ENCODE measurements at regions not wholly inside any gene's neighbourhood (a gene's known extent, or its start where the extent isn't known, plus 50 kb on each side); places are given as distances from the start of the nearest gene placed in this dataset.

- Mint-ChIP-seq H3K36me3 (ENCODE audit: low read depth) (no peaks in the 10 kb centered on the region), H3K27ac (no peak overlapping the region), H3K4me1 (no peaks in the 10 kb centered on the region), H3K4me3 (no peak overlapping the region), H3K9me3 (peaks cover 8% of the 10 kb centered on the region), H3K27me3 (no peaks in the 10 kb centered on the region)
- POLR2A ChIA-PET: no interaction called here
- CTCF ChIA-PET: no interaction called here
- DNase-seq: no peak
These were observed 262.4 kb downstream of the SOX4 start for GRCh38 chr6:21855811-21856455.

- POLR2A ChIA-PET: no interaction called here
- H3K27ac Mint-ChIP-seq: no peak overlapping the region
- DNase-seq: no peak
- no peaks in the 10 kb centered on the region for H3K4me1 Mint-ChIP-seq
- H3K27me3 Mint-ChIP-seq: no peaks in the 10 kb centered on the region
- H3K36me3 Mint-ChIP-seq (ENCODE audit: low read depth): no peaks in the 10 kb centered on the region
- H3K4me3 Mint-ChIP-seq: no peak overlapping the region
- H3K9me3 Mint-ChIP-seq: peaks cover 8% of the 10 kb centered on the region
- CTCF ChIA-PET: no interaction called here
These were observed 262.9 kb downstream of the SOX4 start for GRCh38 chr6:21856456-21856825.

GRCh38 chr6:21856844-21857243 is 263.3 kb downstream of the SOX4 start:
- Mint-ChIP-seq H3K4me3 (no peak overlapping the region), H3K4me1 (no peaks in the 10 kb centered on the region), H3K27me3 (no peaks in the 10 kb centered on the region), H3K27ac (no peak overlapping the region), H3K36me3 (ENCODE audit: low read depth) (no peaks in the 10 kb centered on the region), H3K9me3 (peaks cover 8% of the 10 kb centered on the region)
- POLR2A ChIA-PET: no interaction called here
- no peak for DNase-seq
- CTCF ChIA-PET: no interaction called here

GRCh38 chr6:21858076-21858475 is 264.5 kb downstream of the SOX4 start:
- CTCF ChIA-PET: no interaction called here
- POLR2A ChIA-PET: no interaction called here
- no peak for DNase-seq
- Mint-ChIP-seq H3K36me3 (ENCODE audit: low read depth) (no peaks in the 10 kb centered on the region), H3K4me3 (no peak overlapping the region), H3K4me1 (no peaks in the 10 kb centered on the region), H3K9me3 (peaks cover 8% of the 10 kb centered on the region), H3K27ac (no peak overlapping the region), H3K27me3 (no peaks in the 10 kb centered on the region)

GRCh38 chr6:21859193-21859735 is 265.7 kb downstream of the SOX4 start:
- DNase-seq: no peak
- H3K27me3 Mint-ChIP-seq: no peaks in the 10 kb centered on the region
- no peaks in the 10 kb centered on the region for H3K4me1 Mint-ChIP-seq
- no peaks in the 10 kb centered on the region for H3K36me3 Mint-ChIP-seq (ENCODE audit: low read depth)
- H3K4me3 Mint-ChIP-seq: no peak overlapping the region
- CTCF ChIA-PET: interaction anchor here (0.6 kb wide), 1 partner anchor 533 kb away, joined by 4 read pairs; no protein-coding TSS in a partner anchor
- peaks cover 8% of the 10 kb centered on the region for H3K9me3 Mint-ChIP-seq
- no peak overlapping the region for H3K27ac Mint-ChIP-seq
- POLR2A ChIA-PET: no interaction called here

GRCh38 chr6:21861942-21862341 is 268.4 kb downstream of the SOX4 start:
- Mint-ChIP-seq H3K36me3 (ENCODE audit: low read depth) (no peaks in the 10 kb centered on the region), H3K4me1 (no peaks in the 10 kb centered on the region), H3K4me3 (no peak overlapping the region), H3K27ac (no peak overlapping the region), H3K9me3 (peaks cover 10% of the 10 kb centered on the region), H3K27me3 (no peaks in the 10 kb centered on the region)
- ChIA-PET CTCF (no interaction called here), POLR2A (no interaction called here)
- no peak for DNase-seq

GRCh38 chr6:21864206-21864605 is 270.7 kb downstream of the SOX4 start:
- Mint-ChIP-seq H3K4me1 (no peaks in the 10 kb centered on the region), H3K27me3 (no peaks in the 10 kb centered on the region), H3K27ac (no peak overlapping the region), H3K9me3 (peaks cover 10% of the 10 kb centered on the region), H3K4me3 (no peak overlapping the region), H3K36me3 (ENCODE audit: low read depth) (no peaks in the 10 kb centered on the region)
- ChIA-PET POLR2A (no interaction called here), CTCF (interaction anchor here (0.6 to 0.7 kb wide), 2 partner anchors 111 to 275 kb away, joined by 3 read pairs; no protein-coding TSS in a partner anchor)
- no peak for DNase-seq

GRCh38 chr6:21868226-21868625 is 274.7 kb downstream of the SOX4 start:
- Mint-ChIP-seq H3K27me3 (no peaks in the 10 kb centered on the region), H3K4me1 (no peaks in the 10 kb centered on the region), H3K27ac (no peak overlapping the region), H3K36me3 (ENCODE audit: low read depth) (no peaks in the 10 kb centered on the region), H3K9me3 (peaks cover 5% of the 10 kb centered on the region), H3K4me3 (no peak overlapping the region)
- CTCF ChIA-PET: no interaction called here
- POLR2A ChIA-PET: no interaction called here
- no peak for DNase-seq

- no peak overlapping the region for H3K4me3 Mint-ChIP-seq
- peaks cover 7% of the 10 kb centered on the region for H3K9me3 Mint-ChIP-seq
- no peak for DNase-seq
- no peaks in the 10 kb centered on the region for H3K27me3 Mint-ChIP-seq
- CTCF ChIA-PET: interaction anchor here (0.7 kb wide), 1 partner anchor 1082 kb away, joined by 3 read pairs; no protein-coding TSS in a partner anchor
- POLR2A ChIA-PET: no interaction called here
- H3K4me1 Mint-ChIP-seq: no peaks in the 10 kb centered on the region
- H3K27ac Mint-ChIP-seq: no peak overlapping the region
- no peaks in the 10 kb centered on the region for H3K36me3 Mint-ChIP-seq (ENCODE audit: low read depth)
These were observed 275.7 kb downstream of the SOX4 start for GRCh38 chr6:21869085-21869771.

GRCh38 chr6:21870076-21870730 is 276.7 kb downstream of the SOX4 start:
- POLR2A ChIA-PET: no interaction called here
- Mint-ChIP-seq H3K4me1 (no peaks in the 10 kb centered on the region), H3K36me3 (ENCODE audit: low read depth) (no peaks in the 10 kb centered on the region), H3K9me3 (peaks cover 7% of the 10 kb centered on the region), H3K27ac (no peak overlapping the region), H3K27me3 (no peaks in the 10 kb centered on the region), H3K4me3 (no peak overlapping the region)
- DNase-seq: no peak
- CTCF ChIA-PET: no interaction called here

GRCh38 chr6:21871831-21872230 is 278.3 kb downstream of the SOX4 start:
- H3K27ac Mint-ChIP-seq: no peak overlapping the region
- ChIA-PET CTCF (no interaction called here), POLR2A (no interaction called here)
- peaks cover under 1% of the 10 kb centered on the region for H3K4me1 Mint-ChIP-seq
- no peaks in the 10 kb centered on the region for H3K36me3 Mint-ChIP-seq (ENCODE audit: low read depth)
- peaks cover 2% of the 10 kb centered on the region for H3K9me3 Mint-ChIP-seq
- no peak overlapping the region for H3K4me3 Mint-ChIP-seq
- no peak for DNase-seq
- no peaks in the 10 kb centered on the region for H3K27me3 Mint-ChIP-seq

GRCh38 chr6:21872749-21873148 is 279.2 kb downstream of the SOX4 start:
- no peak overlapping the region for H3K27ac Mint-ChIP-seq
- no peak for DNase-seq
- peaks cover 4% of the 10 kb centered on the region for H3K4me1 Mint-ChIP-seq
- peaks cover 4% of the 10 kb centered on the region for H3K9me3 Mint-ChIP-seq
- no peaks in the 10 kb centered on the region for H3K27me3 Mint-ChIP-seq
- CTCF ChIA-PET: no interaction called here
- no peaks in the 10 kb centered on the region for H3K36me3 Mint-ChIP-seq (ENCODE audit: low read depth)
- POLR2A ChIA-PET: no interaction called here
- no peak overlapping the region for H3K4me3 Mint-ChIP-seq

- peaks cover 4% of the 10 kb centered on the region for H3K4me1 Mint-ChIP-seq
- no peaks in the 10 kb centered on the region for H3K27me3 Mint-ChIP-seq
- no peaks in the 10 kb centered on the region for H3K36me3 Mint-ChIP-seq (ENCODE audit: low read depth)
- peaks cover 4% of the 10 kb centered on the region for H3K9me3 Mint-ChIP-seq
- H3K27ac Mint-ChIP-seq: no peak overlapping the region
- ChIA-PET POLR2A (no interaction called here), CTCF (no interaction called here)
- no peak for DNase-seq
- no peak overlapping the region for H3K4me3 Mint-ChIP-seq
These were observed 280.0 kb downstream of the SOX4 start for GRCh38 chr6:21873562-21873961.

GRCh38 chr6:21874372-21874771 is 280.8 kb downstream of the SOX4 start:
- DNase-seq: no peak
- Mint-ChIP-seq H3K27ac (no peak overlapping the region), H3K9me3 (peaks cover 7% of the 10 kb centered on the region), H3K4me3 (no peak overlapping the region), H3K4me1 (peaks cover 4% of the 10 kb centered on the region), H3K27me3 (no peaks in the 10 kb centered on the region), H3K36me3 (ENCODE audit: low read depth) (no peaks in the 10 kb centered on the region)
- ChIA-PET POLR2A (no interaction called here), CTCF (no interaction called here)

Data from activated CD4-positive, alpha-beta memory T cell treated with anti-CD3 and anti-CD28 coated beads, Interleukin-2, amount 10 ng/mL, durations not matched to agents 7 days and 5 days (primary cell).